GM18520 (cell line): ENCODE measurements at regions not wholly inside any gene's neighbourhood (a gene's known extent, or its start where the extent isn't known, plus 50 kb on each side); places are given as distances from the start of the nearest gene placed in this dataset.
"Not testable (repeated sequence)": the region's sequence is repeated elsewhere in the genome, so short reads cannot be mapped to it uniquely, and the experiment has no call there.

Source experiments
- ATAC-seq: cut with Tn5 transposase; IDR thresholded peaks from one replicate; pipeline ENCODE4 v1.9.1; 2021; ENCODE audit not compliant: unreplicated experiment

GRCh38 chr11:39462506-39462905, 1996.9 kb downstream of the LRRC4C start:
- no peak for ATAC-seq

- no peak for ATAC-seq
Measured at GRCh38 chr11:39461066-39461465, 1998.4 kb downstream of the LRRC4C start.

GRCh38 chr11:39459606-39460005, 1999.8 kb downstream of the LRRC4C start:
- ATAC-seq, result no peak

GRCh38 chr11:39458481-39458880, 2001.0 kb downstream of the LRRC4C start:
- no peak for ATAC-seq

- ATAC-seq, result no peak
Measured at GRCh38 chr11:39443424-39444022, 2015.9 kb downstream of the LRRC4C start.

- ATAC-seq, result no peak
Measured at GRCh38 chr11:39442177-39442576, 2017.3 kb downstream of the LRRC4C start.

GRCh38 chr11:39435641-39436040, 2023.8 kb downstream of the LRRC4C start:
- ATAC-seq, result no peak

- ATAC-seq, result no peak
Measured at GRCh38 chr11:39434466-39434865, 2025.0 kb downstream of the LRRC4C start.

- no peak for ATAC-seq
Measured at GRCh38 chr11:39432929-39433328, 2026.5 kb downstream of the LRRC4C start.

GRCh38 chr11:39425226-39425625, 2034.2 kb downstream of the LRRC4C start:
- ATAC-seq, result no peak

GRCh38 chr11:39412117-39412516, 2047.3 kb downstream of the LRRC4C start:
- ATAC-seq, result no peak

GRCh38 chr11:39385911-39386310, 2073.5 kb downstream of the LRRC4C start:
- ATAC-seq, result no peak

GRCh38 chr11:39374963-39375698, 2084.3 kb downstream of the LRRC4C start:
- ATAC-seq, result no peak

- ATAC-seq, result no peak
Measured at GRCh38 chr11:39367534-39367933, 2091.9 kb downstream of the LRRC4C start.

- ATAC-seq, result no peak
Measured at GRCh38 chr11:39365809-39366436, 2093.5 kb downstream of the LRRC4C start.

- no peak for ATAC-seq
Measured at GRCh38 chr11:39363571-39363970, 2095.9 kb downstream of the LRRC4C start.

GRCh38 chr11:39361557-39361956, 2097.9 kb downstream of the LRRC4C start:
- ATAC-seq, result no peak

GRCh38 chr11:39345834-39346442, 2113.5 kb downstream of the LRRC4C start:
- no peak for ATAC-seq

- no peak for ATAC-seq
Measured at GRCh38 chr11:39341461-39341860, 2118.0 kb downstream of the LRRC4C start.

GRCh38 chr11:39333006-39333405, 2126.4 kb downstream of the LRRC4C start:
- ATAC-seq, result not testable (repeated sequence)

- no peak for ATAC-seq
Measured at GRCh38 chr11:39327302-39327701, 2132.2 kb downstream of the LRRC4C start.

GRCh38 chr11:39311888-39312287, 2147.6 kb downstream of the LRRC4C start:
- ATAC-seq, result not testable (repeated sequence)
